Breast epithelium (tissue), 4 donors: ENCODE measurements at regions not wholly inside any gene's neighbourhood (a gene's known extent, or its start where the extent isn't known, plus 50 kb on each side); places are given as distances from the start of the nearest gene placed in this dataset.

Experiments used
- DNase-seq, 2 donors: peaks; one replicate each; pipeline ENCODE4 v3.0.0-alpha.2; 2019; ENCODE audit warnings: low spot score in 2 of 2
- H3K27ac ChIP-seq, 2 donors: fragments of 200-600 bp; sonication (generic) in 1 of 2; one replicate each; pipeline ENCODE4 v1.5.1; 2016 to 2019; ENCODE audit warnings: mild to moderate bottlenecking in 1 of 2
- H3K27me3 ChIP-seq, 2 donors: fragments of 200-600 bp; sonication (generic) in 1 of 2; one replicate each; pipeline versions ENCODE4 v1.5.1 to v1.6.0; 2017 to 2019; ENCODE audit warnings: control low read depth in 1 of 2, mild to moderate bottlenecking in 1 of 2
- H3K36me3 ChIP-seq: fragments of 200-600 bp; one replicate; pipeline ENCODE4 v1.5.1; 2019
- H3K4me1 ChIP-seq, 2 donors: fragments of 200-600 bp; sonication (generic); one replicate each; pipeline ENCODE4 v1.5.1; 2016 to 2019; ENCODE audit warnings: control low read depth in 1 of 2
- H3K4me3 ChIP-seq, 3 donors: fragments of 200-600 bp; sonication (generic); 1 replicate in 2 of 3; 2 replicates in 1 of 3; pipeline ENCODE4 v1.5.1; 2016 to 2019; ENCODE audit warnings: mild to moderate bottlenecking in 3 of 3, moderate library complexity in 2 of 3
- H3K9me3 ChIP-seq, 2 donors: fragments of 200-600 bp; sonication (generic) in 1 of 2; one replicate each; pipeline ENCODE4 v1.5.1; 2016 to 2019; ENCODE audit warnings: control low read depth in 1 of 2
- POLR2A ChIP-seq: fragments of 450-650 bp; IDR thresholded peaks from one replicate; pipeline ENCODE4 v1.6.1; 2016; ENCODE audit warnings: antibody characterized with exemption, mild to moderate bottlenecking, moderate library complexity
- POLR2AphosphoS5 ChIP-seq, 3 donors: sonication (generic); formaldehyde crosslinking; IDR thresholded peaks; one replicate each; pipeline ENCODE4 v1.6.1; 2017; ENCODE audit warnings: antibody characterized with exemption in 3 of 3
- intact Hi-C: fragments of 100-400 bp; cut with DNase I; formaldehyde crosslinking; loops from one replicate; pipeline ENCODE4 v1.15.1; 2023; ENCODE audit warnings: low total_unique reads
- TF ChIP-seq, protein P1 (sequence below), 3 donors: fragments of 450-650 bp; IDR thresholded peaks; one replicate each; pipeline ENCODE4 v1.5.1; 2016 to 2017; ENCODE audit warnings: antibody characterized with exemption in 3 of 3, mild to moderate bottlenecking in 3 of 3, moderate library complexity in 3 of 3

DNA sequence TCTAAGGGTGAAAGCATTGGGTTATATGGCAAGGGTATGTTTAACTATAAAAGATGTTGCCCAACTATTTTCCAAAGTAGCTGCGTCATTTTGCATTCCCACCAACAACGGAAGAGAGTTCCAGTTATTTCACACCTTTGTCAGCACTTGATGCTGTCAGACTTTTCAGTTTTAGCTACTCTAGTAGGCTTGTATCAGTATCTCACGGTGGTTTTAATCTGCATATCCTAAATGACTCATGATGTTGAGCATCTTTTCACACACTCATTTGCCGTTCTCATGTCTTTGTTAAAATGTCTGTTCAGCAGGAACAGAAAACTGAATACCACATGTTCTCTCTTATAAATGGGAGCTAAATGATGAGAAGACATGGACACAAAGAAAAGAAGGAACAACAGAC is 122.3 kb downstream of the RNASET2 start:
- TF ChIP-seq POLR2A (no peak), POLR2AphosphoS5 (IDR thresholded peaks at IDR 0.05) (no peak)
- TF ChIP-seq, protein P1, sequence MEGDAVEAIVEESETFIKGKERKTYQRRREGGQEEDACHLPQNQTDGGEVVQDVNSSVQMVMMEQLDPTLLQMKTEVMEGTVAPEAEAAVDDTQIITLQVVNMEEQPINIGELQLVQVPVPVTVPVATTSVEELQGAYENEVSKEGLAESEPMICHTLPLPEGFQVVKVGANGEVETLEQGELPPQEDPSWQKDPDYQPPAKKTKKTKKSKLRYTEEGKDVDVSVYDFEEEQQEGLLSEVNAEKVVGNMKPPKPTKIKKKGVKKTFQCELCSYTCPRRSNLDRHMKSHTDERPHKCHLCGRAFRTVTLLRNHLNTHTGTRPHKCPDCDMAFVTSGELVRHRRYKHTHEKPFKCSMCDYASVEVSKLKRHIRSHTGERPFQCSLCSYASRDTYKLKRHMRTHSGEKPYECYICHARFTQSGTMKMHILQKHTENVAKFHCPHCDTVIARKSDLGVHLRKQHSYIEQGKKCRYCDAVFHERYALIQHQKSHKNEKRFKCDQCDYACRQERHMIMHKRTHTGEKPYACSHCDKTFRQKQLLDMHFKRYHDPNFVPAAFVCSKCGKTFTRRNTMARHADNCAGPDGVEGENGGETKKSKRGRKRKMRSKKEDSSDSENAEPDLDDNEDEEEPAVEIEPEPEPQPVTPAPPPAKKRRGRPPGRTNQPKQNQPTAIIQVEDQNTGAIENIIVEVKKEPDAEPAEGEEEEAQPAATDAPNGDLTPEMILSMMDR (IDR thresholded peaks at IDR 0.05) = no peak
- H3K36me3 ChIP-seq = no peaks in the 10 kb centered on the region
- intact Hi-C loops = no loop called here

DNA sequence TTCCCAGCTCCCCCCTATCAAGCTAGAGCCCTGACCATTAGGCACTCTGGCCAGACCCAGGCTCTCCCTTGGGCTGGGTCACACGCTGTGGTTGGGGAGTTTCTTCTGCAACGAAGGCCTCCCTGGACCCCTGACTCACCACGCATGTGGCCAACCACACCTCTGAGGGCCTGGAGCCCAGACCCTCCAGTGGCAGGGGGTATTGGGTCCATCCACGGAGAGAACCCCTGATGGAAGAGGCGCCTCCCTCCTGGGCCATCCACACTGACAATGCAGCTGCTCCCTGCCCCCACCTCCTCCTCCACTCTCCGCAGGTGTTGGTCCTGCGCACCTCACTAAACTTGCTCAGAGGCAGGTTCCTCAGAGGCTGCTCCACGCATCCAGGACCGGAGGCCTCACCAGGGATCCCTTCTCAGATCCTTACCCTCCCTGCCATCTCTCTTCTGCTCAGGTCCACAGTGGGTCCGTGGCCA is 125.4 kb downstream of the RNASET2 start:
- TF ChIP-seq POLR2A (no peak), POLR2AphosphoS5 (IDR thresholded peaks at IDR 0.05) (no peak)
- TF ChIP-seq, protein P1 (IDR thresholded peaks at IDR 0.05) = no peak
- Histone ChIP-seq H3K27me3 (no peaks in the 10 kb centered on the region), H3K9me3 (no peaks in the 10 kb centered on the region), H3K4me3 (no peak overlapping the region), H3K27ac (no peak overlapping the region), H3K4me1 (no peaks in the 10 kb centered on the region), H3K36me3 (no peaks in the 10 kb centered on the region)
- intact Hi-C loops = no loop called here
- DNase-seq = no peak

More for the DNA sequence above, 122.3 kb downstream of the RNASET2 start:
- Histone ChIP-seq H3K4me1 (no peaks in the 10 kb centered on the region), H3K27me3 (no peaks in the 10 kb centered on the region), H3K9me3 (no peaks in the 10 kb centered on the region), H3K27ac (no peak overlapping the region), H3K4me3 (no peak overlapping the region)
- DNase-seq = no peak

DNA sequence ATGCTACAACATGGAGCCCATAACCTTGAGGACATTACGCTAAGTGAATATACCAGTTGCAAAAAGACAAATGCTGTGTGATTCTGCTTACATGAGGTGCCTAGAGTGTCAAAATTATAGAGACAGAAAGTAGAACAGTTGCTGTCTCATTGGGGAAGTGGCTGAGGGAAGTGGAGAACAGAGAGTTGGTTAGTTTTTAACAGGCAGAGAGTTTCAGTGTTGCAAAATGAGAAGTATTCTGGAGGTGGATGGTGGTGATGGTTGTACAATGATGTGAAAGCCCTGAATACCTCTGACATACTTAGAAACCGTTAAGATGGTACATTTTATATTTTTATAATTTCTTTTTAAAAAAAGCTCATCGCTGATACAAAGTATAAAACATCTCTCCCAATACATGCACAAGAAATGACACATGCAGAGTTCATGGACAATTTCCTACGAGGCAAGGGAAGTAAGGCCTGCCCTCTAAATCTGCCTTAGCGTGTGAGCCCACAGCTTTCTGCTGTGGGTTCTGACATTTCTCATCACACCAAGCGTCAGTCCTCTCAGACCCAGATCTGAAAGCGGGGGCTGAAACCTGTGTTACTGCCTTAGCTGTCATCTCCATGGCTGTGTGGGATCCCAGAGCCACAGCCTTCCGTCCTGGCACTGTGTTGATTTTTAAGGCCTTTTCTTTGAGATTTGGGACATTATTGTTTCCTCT is 126.0 kb downstream of the RNASET2 start:
- H3K9me3 ChIP-seq = no peaks in the 10 kb centered on the region
- intact Hi-C loops = no loop called here
- H3K27me3 ChIP-seq = no peaks in the 10 kb centered on the region
- no peak for DNase-seq
- H3K27ac ChIP-seq = no peak overlapping the region
- no peak for TF ChIP-seq POLR2AphosphoS5 (IDR thresholded peaks at IDR 0.05)
- TF ChIP-seq POLR2A = no peak
- TF ChIP-seq, protein P1 (IDR thresholded peaks at IDR 0.05) = no peak
- no peak overlapping the region for H3K4me3 ChIP-seq
- H3K4me1 ChIP-seq = no peaks in the 10 kb centered on the region
- H3K36me3 ChIP-seq = no peaks in the 10 kb centered on the region

DNA sequence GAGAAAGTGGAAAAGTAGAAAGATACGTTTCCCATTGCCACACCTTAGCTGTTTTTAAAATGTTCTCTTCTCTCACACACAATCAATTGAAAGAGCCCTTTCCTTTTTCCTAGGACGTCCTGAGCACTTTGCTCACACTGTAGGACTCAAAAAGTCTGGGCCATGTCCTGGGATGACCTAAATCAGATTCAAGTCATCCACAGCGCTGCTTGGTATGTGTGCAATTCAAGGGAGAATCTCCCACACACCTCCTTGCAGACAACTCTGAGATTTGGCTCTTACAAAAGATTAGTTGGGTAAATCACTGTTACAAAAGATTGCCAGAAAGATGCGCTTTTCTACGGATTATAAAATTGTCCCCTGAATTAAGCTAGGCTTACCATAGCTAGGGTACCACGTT is 130.1 kb downstream of the RNASET2 start:
- TF ChIP-seq, protein P1 (IDR thresholded peaks at IDR 0.05) = no peak
- TF ChIP-seq POLR2A (no peak), POLR2AphosphoS5 (IDR thresholded peaks at IDR 0.05) (no peak)
- H3K4me3 ChIP-seq = no peak overlapping the region
- H3K36me3 ChIP-seq = no peaks in the 10 kb centered on the region
- intact Hi-C loops = no loop called here
- H3K27me3 ChIP-seq = no peaks in the 10 kb centered on the region
- no peak for DNase-seq
- H3K4me1 ChIP-seq = no peaks in the 10 kb centered on the region
- H3K27ac ChIP-seq = no peak overlapping the region
- no peaks in the 10 kb centered on the region for H3K9me3 ChIP-seq

DNA sequence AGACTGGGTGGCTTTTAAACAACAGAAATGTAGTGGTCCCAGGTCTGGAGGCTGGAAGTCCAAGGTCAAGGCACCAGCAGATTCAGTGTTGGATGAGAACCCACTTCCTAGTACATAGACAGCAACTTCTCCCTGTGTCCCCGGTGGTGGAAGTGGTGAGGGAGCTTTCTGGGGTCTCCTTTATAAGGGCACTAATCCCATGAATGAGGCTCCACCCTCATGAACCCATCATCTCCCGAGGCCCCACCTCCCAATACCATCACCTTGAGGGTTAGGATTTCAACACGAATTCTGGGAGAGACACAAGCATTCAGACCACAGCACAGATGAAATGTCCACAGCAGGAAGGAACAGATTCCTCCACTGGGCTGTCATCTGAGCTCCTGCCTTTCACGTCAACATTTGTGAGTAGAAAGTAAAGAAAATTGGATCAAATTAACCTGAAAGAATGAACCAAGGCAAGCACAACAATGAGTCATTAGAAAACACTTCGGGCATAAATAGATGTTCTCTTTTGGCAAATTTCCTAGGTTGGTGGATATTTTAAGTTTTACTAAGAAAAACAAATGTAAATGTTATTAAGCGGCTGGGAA is 130.7 kb downstream of the RNASET2 start:
- TF ChIP-seq POLR2A (no peak), POLR2AphosphoS5 (IDR thresholded peaks at IDR 0.05) (no peak)
- TF ChIP-seq, protein P1 (IDR thresholded peaks at IDR 0.05) = no peak
- Histone ChIP-seq H3K27ac (no peak overlapping the region), H3K9me3 (no peaks in the 10 kb centered on the region), H3K4me3 (no peak overlapping the region), H3K36me3 (no peaks in the 10 kb centered on the region), H3K27me3 (no peaks in the 10 kb centered on the region), H3K4me1 (no peaks in the 10 kb centered on the region)
- no peak for DNase-seq
- intact Hi-C loops = no loop called here
